ENCODE measurements at regions not wholly inside any gene's neighbourhood (a gene's known extent, or its start where the extent isn't known, plus 50 kb on each side); places are given as distances from the start of the nearest gene placed in this dataset.

DNA sequence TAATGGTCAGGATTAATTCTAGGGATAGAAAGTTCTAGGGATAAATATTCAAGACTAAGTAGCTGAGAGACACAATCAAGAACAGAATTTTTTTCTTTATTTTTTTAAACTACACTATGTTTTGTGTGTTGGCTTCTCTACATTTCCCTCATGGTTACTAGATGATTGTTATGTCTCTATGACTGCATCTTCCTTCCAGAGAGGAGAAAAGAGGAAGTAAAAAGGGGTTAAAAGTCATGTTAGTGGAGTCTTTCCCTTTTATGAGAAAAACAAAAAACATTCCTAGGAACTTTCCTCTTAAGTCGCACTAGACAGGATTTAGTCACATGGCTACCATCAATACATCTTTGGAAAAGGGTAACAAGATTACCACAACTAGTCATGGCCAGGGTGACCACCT lies 375.0 kb downstream of the KCNJ2 start:
- Histone ChIP-seq H3K9me2 (ENCODE audit: insufficient read depth) (peaks cover 4% of the 10 kb centered on the region; the same call in 1 of the 2 replicates), H3K27me3 (ENCODE audit: insufficient read depth) (no peaks in the 10 kb centered on the region), H3K27ac (ENCODE audit: low read depth) (no peak overlapping the region), H3K36me3 (ENCODE audit: insufficient read depth) (no peaks in the 10 kb centered on the region), H4K20me1 (replicated peaks; ENCODE audit: insufficient read depth) (no peaks in the 10 kb centered on the region), H3K4me2 (no peak overlapping the region), H3K4me1 (ENCODE audit: insufficient read depth) (peaks cover 4% of the 10 kb centered on the region; the same call in 1 of the 2 replicates), H3K79me2 (replicated peaks; ENCODE audit: insufficient read depth) (no peaks in the 10 kb centered on the region), H3F3A (replicated peaks; ENCODE audit: low read depth) (no peaks in the 10 kb centered on the region), H2AFZ (no peak overlapping the region), H3K4me3 (no peak overlapping the region)
- Mint-ChIP-seq H3K4me3 (no peak overlapping the region), H3K27ac (no peak overlapping the region), H3K4me1 (peaks cover 8% of the 10 kb centered on the region), H3K27me3 (ENCODE audit: insufficient read depth, low read depth, poor library complexity) (no peaks in the 10 kb centered on the region), H3K36me3 (ENCODE audit: low read depth) (no peaks in the 10 kb centered on the region), H3K9me3 (no peaks in the 10 kb centered on the region)
- ATAC-seq (no peak), DNase-seq (ENCODE audit: low spot score) (no peak)
- no peak for TF ChIP-seq EZH2phosphoT487 (IDR thresholded peaks at IDR 0.05; ENCODE audit: unreplicated experiment)
- no peak for TF ChIP-seq STAT1 (IDR thresholded peaks at IDR 0.05; ENCODE audit: unreplicated experiment)
- no peak for TF ChIP-seq NANOG (IDR thresholded peaks at IDR 0.05; ENCODE audit: borderline replicate concordance)
- no peak for TF ChIP-seq EZH2 (IDR thresholded peaks at IDR 0.05; ENCODE audit: low read depth, unreplicated experiment)
- no peak for TF ChIP-seq REST (IDR thresholded peaks at IDR 0.05; ENCODE audit: unreplicated experiment)
- TF ChIP-seq CREB1 (CRISPR knock-in tag; IDR thresholded peaks at IDR 0.05; ENCODE audit: low read depth) = no peak
- TF ChIP-seq, protein P1, sequence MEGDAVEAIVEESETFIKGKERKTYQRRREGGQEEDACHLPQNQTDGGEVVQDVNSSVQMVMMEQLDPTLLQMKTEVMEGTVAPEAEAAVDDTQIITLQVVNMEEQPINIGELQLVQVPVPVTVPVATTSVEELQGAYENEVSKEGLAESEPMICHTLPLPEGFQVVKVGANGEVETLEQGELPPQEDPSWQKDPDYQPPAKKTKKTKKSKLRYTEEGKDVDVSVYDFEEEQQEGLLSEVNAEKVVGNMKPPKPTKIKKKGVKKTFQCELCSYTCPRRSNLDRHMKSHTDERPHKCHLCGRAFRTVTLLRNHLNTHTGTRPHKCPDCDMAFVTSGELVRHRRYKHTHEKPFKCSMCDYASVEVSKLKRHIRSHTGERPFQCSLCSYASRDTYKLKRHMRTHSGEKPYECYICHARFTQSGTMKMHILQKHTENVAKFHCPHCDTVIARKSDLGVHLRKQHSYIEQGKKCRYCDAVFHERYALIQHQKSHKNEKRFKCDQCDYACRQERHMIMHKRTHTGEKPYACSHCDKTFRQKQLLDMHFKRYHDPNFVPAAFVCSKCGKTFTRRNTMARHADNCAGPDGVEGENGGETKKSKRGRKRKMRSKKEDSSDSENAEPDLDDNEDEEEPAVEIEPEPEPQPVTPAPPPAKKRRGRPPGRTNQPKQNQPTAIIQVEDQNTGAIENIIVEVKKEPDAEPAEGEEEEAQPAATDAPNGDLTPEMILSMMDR (conservative IDR thresholded peaks at IDR 0.05; ENCODE audit: low read depth in 2 of 2) = no peak
- TF ChIP-seq, protein P2, sequence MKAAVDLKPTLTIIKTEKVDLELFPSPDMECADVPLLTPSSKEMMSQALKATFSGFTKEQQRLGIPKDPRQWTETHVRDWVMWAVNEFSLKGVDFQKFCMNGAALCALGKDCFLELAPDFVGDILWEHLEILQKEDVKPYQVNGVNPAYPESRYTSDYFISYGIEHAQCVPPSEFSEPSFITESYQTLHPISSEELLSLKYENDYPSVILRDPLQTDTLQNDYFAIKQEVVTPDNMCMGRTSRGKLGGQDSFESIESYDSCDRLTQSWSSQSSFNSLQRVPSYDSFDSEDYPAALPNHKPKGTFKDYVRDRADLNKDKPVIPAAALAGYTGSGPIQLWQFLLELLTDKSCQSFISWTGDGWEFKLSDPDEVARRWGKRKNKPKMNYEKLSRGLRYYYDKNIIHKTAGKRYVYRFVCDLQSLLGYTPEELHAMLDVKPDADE (IDR thresholded peaks at IDR 0.05) = no peak
- TF ChIP-seq POLR2AphosphoS5 (IDR thresholded peaks at IDR 0.05; ENCODE audit: low read depth) = no peak
- TF ChIP-seq ZNF462 (CRISPR knock-in tag; IDR thresholded peaks at IDR 0.05) = no peak
- no peak for TF ChIP-seq ZNF331 (CRISPR knock-in tag; IDR thresholded peaks at IDR 0.05; ENCODE audit: low read depth)
- no peak for TF ChIP-seq ZNF114 (CRISPR knock-in tag; IDR thresholded peaks at IDR 0.05)
- TF ChIP-seq JUNB (IDR thresholded peaks at IDR 0.05; ENCODE audit: unreplicated experiment) = no peak

Data from GM23338 (cell line).